Chondrocyte (in vitro differentiated cells): ENCODE measurements at regions not wholly inside any gene's neighbourhood (a gene's known extent, or its start where the extent isn't known, plus 50 kb on each side); places are given as distances from the start of the nearest gene placed in this dataset.

Source experiments
- DNase-seq: peaks from one replicate; pipeline ENCODE4 v3.0.0; 2021; ENCODE audit warnings: mixed read lengths, low spot score
- H3K27ac Mint-ChIP-seq: one replicate; pipeline ENCODE4 v1.8.0; 2021; ENCODE audit warnings: mild to moderate bottlenecking, moderate library complexity, mixed read lengths; ENCODE audit not compliant: unreplicated experiment
- H3K27me3 Mint-ChIP-seq: 2 replicates; pipeline ENCODE4 v1.8.0; 2021; ENCODE audit warnings: low read depth, mixed read lengths
- H3K36me3 Mint-ChIP-seq: 2 replicates; pipeline ENCODE4 v1.8.0; 2021; ENCODE audit warnings: low read depth, mixed read lengths
- H3K4me1 Mint-ChIP-seq: 2 replicates; pipeline ENCODE4 v1.8.0; 2021; ENCODE audit warnings: low read depth, mild to moderate bottlenecking, mixed read lengths
- H3K4me3 Mint-ChIP-seq: one replicate; pipeline ENCODE4 v1.8.0; 2021; ENCODE audit warnings: mild to moderate bottlenecking, moderate library complexity, mixed read lengths; ENCODE audit not compliant: unreplicated experiment
- H3K9me3 Mint-ChIP-seq: 2 replicates; pipeline ENCODE4 v1.8.0; 2021; ENCODE audit warnings: low read depth, mixed read lengths
- CTCF ChIP-seq: fragments of 200-600 bp; sonication (generic); IDR thresholded peaks from 2 replicates; pipeline ENCODE4 v1.5.0; 2021; ENCODE audit warnings: antibody characterized with exemption, mild to moderate bottlenecking, moderate library complexity

- H3K36me3 Mint-ChIP-seq, result peaks cover 1% of the 10 kb centered on the region
- H3K4me1 Mint-ChIP-seq, result no peaks in the 10 kb centered on the region
- H3K27me3 Mint-ChIP-seq, result no peaks in the 10 kb centered on the region
- H3K4me3 Mint-ChIP-seq, result no peak overlapping the region
- peaks cover 27% of the 10 kb centered on the region for H3K9me3 Mint-ChIP-seq
- no peak for DNase-seq
- TF ChIP-seq CTCF, result no peak
- H3K27ac Mint-ChIP-seq, result no peak overlapping the region
These were observed 1744.9 kb downstream of the NCAM2 start for GRCh38 chr21:22743085-22743484.

GRCh38 chr21:22754746-22755145 is 1756.5 kb downstream of the NCAM2 start:
- no peak for DNase-seq
- H3K9me3 Mint-ChIP-seq, result no peaks in the 10 kb centered on the region
- no peak overlapping the region for H3K27ac Mint-ChIP-seq
- no peaks in the 10 kb centered on the region for H3K4me1 Mint-ChIP-seq
- peaks cover 3% of the 10 kb centered on the region for H3K27me3 Mint-ChIP-seq
- no peak overlapping the region for H3K4me3 Mint-ChIP-seq
- no peak for TF ChIP-seq CTCF
- no peaks in the 10 kb centered on the region for H3K36me3 Mint-ChIP-seq

GRCh38 chr21:22758478-22758877 is 1760.3 kb downstream of the NCAM2 start:
- no peaks in the 10 kb centered on the region for H3K36me3 Mint-ChIP-seq
- H3K9me3 Mint-ChIP-seq, result peaks cover 4% of the 10 kb centered on the region
- TF ChIP-seq CTCF, result no peak
- H3K27me3 Mint-ChIP-seq, result peaks cover 3% of the 10 kb centered on the region
- DNase-seq, result no peak
- H3K27ac Mint-ChIP-seq, result no peak overlapping the region
- no peaks in the 10 kb centered on the region for H3K4me1 Mint-ChIP-seq
- no peak overlapping the region for H3K4me3 Mint-ChIP-seq

GRCh38 chr21:22762463-22762862 is 1764.3 kb downstream of the NCAM2 start:
- H3K27me3 Mint-ChIP-seq, result no peaks in the 10 kb centered on the region

GRCh38 chr21:22763442-22763841 is 1765.2 kb downstream of the NCAM2 start:
- no peaks in the 10 kb centered on the region for H3K36me3 Mint-ChIP-seq
- H3K4me1 Mint-ChIP-seq, result no peaks in the 10 kb centered on the region
- TF ChIP-seq CTCF, result no peak
- H3K4me3 Mint-ChIP-seq, result no peak overlapping the region
- peaks cover 4% of the 10 kb centered on the region for H3K9me3 Mint-ChIP-seq
- no peak overlapping the region for H3K27ac Mint-ChIP-seq
- no peak for DNase-seq
- no peaks in the 10 kb centered on the region for H3K27me3 Mint-ChIP-seq

More at GRCh38 chr21:22762463-22762862, 1764.3 kb downstream of the NCAM2 start:
- Mint-ChIP-seq H3K4me3 (no peak overlapping the region), H3K27ac (no peak overlapping the region), H3K4me1 (no peaks in the 10 kb centered on the region), H3K9me3 (peaks cover 4% of the 10 kb centered on the region), H3K36me3 (no peaks in the 10 kb centered on the region)
- DNase-seq, result no peak
- TF ChIP-seq CTCF, result no peak
